HFFc6 (cell line): ENCODE measurements at regions not wholly inside any gene's neighbourhood (a gene's known extent, or its start where the extent isn't known, plus 50 kb on each side); places are given as distances from the start of the nearest gene placed in this dataset.

Source experiments
- DNase-seq: peaks from one replicate; pipeline ENCODE4 v3.0.0-alpha.2; 2018
- H3K27ac Mint-ChIP-seq: 2 replicates; pipeline ENCODE4 v1.8.0; 2020; ENCODE audit warnings: mild to moderate bottlenecking, mixed read lengths
- H3K27me3 Mint-ChIP-seq: 2 replicates; pipeline ENCODE4 v1.8.0; 2021; ENCODE audit warnings: mild to moderate bottlenecking, moderate library complexity, mixed read lengths; ENCODE audit not compliant: insufficient read depth
- H3K36me3 Mint-ChIP-seq: 2 replicates; pipeline ENCODE4 v1.8.0; 2021; ENCODE audit warnings: low read depth, mixed read lengths
- H3K4me1 Mint-ChIP-seq: 2 replicates; pipeline ENCODE4 v1.8.0; 2020; ENCODE audit warnings: low read depth, mixed read lengths
- H3K4me3 Mint-ChIP-seq: 2 replicates; pipeline ENCODE4 v1.8.0; 2020; ENCODE audit warnings: mild to moderate bottlenecking, moderate library complexity, mixed read lengths
- H3K9me3 Mint-ChIP-seq: 2 replicates; pipeline ENCODE4 v1.8.0; 2020; ENCODE audit warnings: mild to moderate bottlenecking, mixed read lengths
- TF ChIP-seq, protein P1 (sequence below): fragments of 200-600 bp; sonication (generic); IDR thresholded peaks from 2 replicates; pipeline ENCODE4 v1.5.0; 2021; ENCODE audit warnings: antibody characterized with exemption, mild to moderate bottlenecking

DNA sequence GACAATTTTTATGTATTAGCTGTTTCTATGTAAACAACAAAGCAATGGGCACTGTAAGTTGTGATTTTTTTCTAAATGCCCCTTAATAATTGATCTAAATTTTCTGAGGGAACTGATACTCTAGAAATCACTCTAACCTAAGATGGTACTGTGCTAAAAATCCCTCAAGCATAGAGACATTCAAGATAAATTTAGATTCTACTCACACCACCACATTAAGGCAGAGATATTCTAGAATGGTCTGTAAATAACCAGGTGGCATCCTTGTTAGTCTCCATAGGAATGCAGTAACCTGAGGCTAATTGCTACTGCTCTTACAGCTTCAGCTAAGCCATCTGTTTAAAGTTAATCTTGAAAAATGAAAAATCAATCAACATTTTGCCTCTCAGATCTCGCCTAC, 87.3 kb downstream of the SLC41A2 start:
- DNase-seq = no peak
- Mint-ChIP-seq H3K27me3 (no peaks in the 10 kb centered on the region), H3K9me3 (no peaks in the 10 kb centered on the region), H3K27ac (no peak overlapping the region), H3K36me3 (no peaks in the 10 kb centered on the region), H3K4me1 (peaks cover 11% of the 10 kb centered on the region), H3K4me3 (no peak overlapping the region)
- TF ChIP-seq, protein P1, sequence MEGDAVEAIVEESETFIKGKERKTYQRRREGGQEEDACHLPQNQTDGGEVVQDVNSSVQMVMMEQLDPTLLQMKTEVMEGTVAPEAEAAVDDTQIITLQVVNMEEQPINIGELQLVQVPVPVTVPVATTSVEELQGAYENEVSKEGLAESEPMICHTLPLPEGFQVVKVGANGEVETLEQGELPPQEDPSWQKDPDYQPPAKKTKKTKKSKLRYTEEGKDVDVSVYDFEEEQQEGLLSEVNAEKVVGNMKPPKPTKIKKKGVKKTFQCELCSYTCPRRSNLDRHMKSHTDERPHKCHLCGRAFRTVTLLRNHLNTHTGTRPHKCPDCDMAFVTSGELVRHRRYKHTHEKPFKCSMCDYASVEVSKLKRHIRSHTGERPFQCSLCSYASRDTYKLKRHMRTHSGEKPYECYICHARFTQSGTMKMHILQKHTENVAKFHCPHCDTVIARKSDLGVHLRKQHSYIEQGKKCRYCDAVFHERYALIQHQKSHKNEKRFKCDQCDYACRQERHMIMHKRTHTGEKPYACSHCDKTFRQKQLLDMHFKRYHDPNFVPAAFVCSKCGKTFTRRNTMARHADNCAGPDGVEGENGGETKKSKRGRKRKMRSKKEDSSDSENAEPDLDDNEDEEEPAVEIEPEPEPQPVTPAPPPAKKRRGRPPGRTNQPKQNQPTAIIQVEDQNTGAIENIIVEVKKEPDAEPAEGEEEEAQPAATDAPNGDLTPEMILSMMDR = no peak

DNA sequence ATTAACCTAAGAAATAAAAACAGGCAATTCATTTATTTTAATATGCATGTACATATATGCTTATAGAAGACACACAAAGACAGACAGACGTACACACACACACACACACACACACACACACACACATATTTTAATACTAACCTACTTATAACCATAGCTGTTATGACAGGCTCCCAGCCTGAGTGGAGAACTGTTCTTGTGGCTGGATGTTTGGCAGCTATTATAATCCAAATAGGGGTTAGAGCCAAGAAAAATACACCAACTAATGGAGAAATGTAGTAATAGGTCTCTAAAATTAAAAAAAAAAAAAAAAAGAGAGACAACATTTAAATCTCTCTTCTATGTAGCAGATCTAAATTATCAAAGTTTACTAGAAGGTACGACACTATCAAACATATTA, 91.8 kb downstream of the SLC41A2 start:
- Mint-ChIP-seq H3K27me3 (no peaks in the 10 kb centered on the region), H3K9me3 (no peaks in the 10 kb centered on the region), H3K27ac (no peak overlapping the region), H3K4me1 (peaks cover 29% of the 10 kb centered on the region), H3K36me3 (no peaks in the 10 kb centered on the region), H3K4me3 (no peak overlapping the region)
- TF ChIP-seq, protein P1 = no peak
- DNase-seq = peak; percentile 33

DNA sequence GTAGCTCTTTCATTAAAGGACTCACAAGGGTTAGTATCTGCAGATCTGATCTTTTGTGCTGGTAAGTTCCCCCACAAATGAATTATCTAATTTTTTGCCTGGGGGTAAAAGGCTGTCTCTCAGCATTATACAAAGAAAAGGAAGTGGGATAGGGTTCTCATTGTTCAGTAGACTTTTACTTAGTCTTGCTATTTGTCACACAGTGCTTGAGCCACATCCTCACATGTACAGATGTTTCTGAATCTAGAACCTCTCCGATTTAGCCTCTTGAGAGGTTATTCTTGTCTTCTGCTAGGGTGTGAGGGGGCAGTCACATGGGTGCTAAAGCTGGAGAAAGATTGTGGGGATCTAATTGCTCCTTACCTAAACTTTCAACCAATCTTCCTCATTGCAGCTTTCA, 93.0 kb downstream of the SLC41A2 start:
- no peak for DNase-seq
- peaks cover 29% of the 10 kb centered on the region for H3K4me1 Mint-ChIP-seq
- no peaks in the 10 kb centered on the region for H3K27me3 Mint-ChIP-seq
- no peak overlapping the region for H3K27ac Mint-ChIP-seq
- no peaks in the 10 kb centered on the region for H3K9me3 Mint-ChIP-seq
- H3K36me3 Mint-ChIP-seq = no peaks in the 10 kb centered on the region
- TF ChIP-seq, protein P1 = no peak
- H3K4me3 Mint-ChIP-seq = no peak overlapping the region

DNA sequence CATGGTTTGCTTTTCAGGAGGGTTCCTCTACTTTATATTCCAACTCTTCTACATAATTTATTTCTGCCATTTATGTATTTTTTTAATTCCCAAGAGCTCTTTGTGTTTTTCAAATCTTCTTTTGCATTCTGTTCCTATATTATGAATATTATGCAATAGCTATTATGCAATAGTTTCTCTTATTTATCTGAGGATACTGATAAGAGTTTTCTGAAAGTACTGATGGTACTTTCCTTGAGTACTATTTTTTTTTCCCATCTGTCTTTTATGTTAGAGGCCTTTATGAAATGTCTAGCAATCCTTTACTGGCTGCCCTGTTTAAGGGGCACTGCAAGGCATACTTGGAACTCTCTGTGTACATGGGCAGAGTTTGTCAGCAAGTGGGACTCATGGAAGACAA, 93.4 kb downstream of the SLC41A2 start:
- H3K36me3 Mint-ChIP-seq = no peaks in the 10 kb centered on the region
- peaks cover 29% of the 10 kb centered on the region for H3K4me1 Mint-ChIP-seq
- no peaks in the 10 kb centered on the region for H3K9me3 Mint-ChIP-seq
- no peak overlapping the region for H3K4me3 Mint-ChIP-seq
- no peaks in the 10 kb centered on the region for H3K27me3 Mint-ChIP-seq
- no peak overlapping the region for H3K27ac Mint-ChIP-seq
- no peak for DNase-seq
- TF ChIP-seq, protein P1 = no peak

DNA sequence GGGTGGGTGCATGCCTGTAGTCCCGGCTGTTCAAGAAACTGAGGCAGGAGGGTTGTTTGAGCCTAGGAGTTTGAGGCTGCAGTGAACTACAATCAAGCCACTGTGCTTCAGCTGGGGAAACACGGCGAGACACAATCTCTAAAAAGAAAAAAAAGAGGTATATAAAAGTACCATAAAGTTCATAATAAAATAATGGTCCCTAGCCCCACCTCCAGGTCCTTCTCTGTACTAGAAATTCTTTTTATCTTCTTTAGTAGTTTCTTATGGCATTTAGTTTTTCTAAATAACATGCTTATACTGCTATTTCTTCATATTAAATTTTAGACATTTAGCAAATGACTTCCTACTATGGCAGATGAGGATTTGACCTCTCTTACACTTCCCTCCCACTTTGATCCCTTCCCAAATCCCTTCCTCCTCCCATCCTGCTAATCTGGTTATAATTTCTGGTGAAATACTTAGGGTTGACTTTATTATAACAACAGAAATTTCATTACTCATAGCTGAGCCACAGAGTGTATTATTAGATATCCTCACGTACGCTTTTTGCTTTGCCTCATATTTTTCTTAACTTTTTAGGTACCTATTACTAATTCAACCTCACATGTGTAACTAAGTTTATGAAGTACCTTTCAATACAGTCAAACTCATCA, 94.7 kb downstream of the SLC41A2 start:
- Mint-ChIP-seq H3K27me3 (no peaks in the 10 kb centered on the region), H3K36me3 (no peaks in the 10 kb centered on the region), H3K4me1 (peaks cover 41% of the 10 kb centered on the region), H3K9me3 (no peaks in the 10 kb centered on the region), H3K27ac (no peak overlapping the region), H3K4me3 (no peak overlapping the region)
- TF ChIP-seq, protein P1 = peak; percentile 20; the same call in 1 of the 2 replicates
- DNase-seq = peak; percentile 12
